ENCODE measurements at regions not wholly inside any gene's neighbourhood (a gene's known extent, or its start where the extent isn't known, plus 50 kb on each side); places are given as distances from the start of the nearest gene placed in this dataset.

DNA sequence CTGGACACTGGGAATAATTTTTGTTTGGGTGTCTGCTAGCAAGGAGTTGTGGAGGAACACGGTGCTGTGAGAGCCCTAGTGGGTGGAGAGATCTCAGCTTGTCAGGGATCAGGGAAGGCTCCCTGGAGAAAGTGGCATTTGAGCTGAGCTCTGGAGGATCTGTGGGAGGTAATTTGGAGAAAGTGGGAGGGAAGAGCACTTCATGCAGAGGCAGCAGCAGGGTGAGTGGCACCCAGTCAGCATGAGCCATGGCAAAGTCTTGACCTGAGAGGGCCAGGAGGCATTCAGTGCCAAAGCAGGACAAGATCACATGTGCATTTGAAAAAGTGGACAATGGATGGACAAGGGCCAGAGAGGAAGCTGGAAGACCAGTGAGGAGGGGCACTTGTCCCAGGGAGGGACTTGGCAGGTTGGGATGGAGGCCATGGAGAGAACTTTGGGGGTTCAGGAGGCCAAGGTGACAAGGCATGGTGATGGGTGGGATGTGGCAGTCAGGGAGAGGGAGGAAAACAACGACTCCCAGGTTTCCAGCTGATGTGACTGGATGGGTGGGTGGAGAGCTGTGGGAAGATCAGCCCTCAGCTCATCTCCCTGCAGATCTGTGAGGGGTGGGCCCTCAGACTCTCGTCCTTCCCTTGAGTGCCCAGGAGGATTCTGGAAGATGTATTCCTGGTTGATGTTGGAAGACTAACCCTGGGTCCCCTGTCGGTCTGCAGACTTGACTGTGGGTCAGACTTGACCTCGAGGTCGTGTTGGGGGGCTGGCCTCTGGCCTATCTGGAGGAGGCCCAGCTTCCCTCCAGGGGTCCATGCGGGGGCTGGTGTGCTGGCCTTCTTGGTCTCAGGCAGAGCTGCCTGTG, 68.9 kb upstream of the PITX1 start:
- no peaks in the 10 kb centered on the region for H3K27me3 ChIP-seq (replicated peaks; ENCODE audit: insufficient read depth, low read length)
- no peak overlapping the region for H3K27ac ChIP-seq (ENCODE audit: low read length)
- no peak overlapping the region for H3K9ac ChIP-seq (ENCODE audit: low read length)
- no peaks in the 10 kb centered on the region for H3K9me3 ChIP-seq (replicated peaks; ENCODE audit: insufficient read depth, low read length)
- TF ChIP-seq EZH2 (optimal IDR thresholded peaks at IDR 0.05; ENCODE audit: low read depth, low read length) (no peak), CTCF (IDR thresholded peaks at IDR 0.05; ENCODE audit: low read length) (no peak), EZH2phosphoT487 (IDR thresholded peaks at IDR 0.05; ENCODE audit: low read length) (no peak)
- no peak overlapping the region for H2AFZ ChIP-seq (ENCODE audit: low read length)
- H3K4me1 ChIP-seq (ENCODE audit: low read length), result no peaks in the 10 kb centered on the region
- no peaks in the 10 kb centered on the region for H3F3A ChIP-seq (ENCODE audit: insufficient read depth, low read length)
- H3K9me2 ChIP-seq (replicated peaks; ENCODE audit: insufficient read depth, low read length), result no peaks in the 10 kb centered on the region
- no peaks in the 10 kb centered on the region for H3K79me2 ChIP-seq (ENCODE audit: low read length)
- no peak overlapping the region for H3K4me2 ChIP-seq (ENCODE audit: low read depth, low read length)
- no peak overlapping the region for H3K4me3 ChIP-seq (ENCODE audit: low read length)
- no peaks in the 10 kb centered on the region for H3K36me3 ChIP-seq (replicated peaks; ENCODE audit: insufficient read depth, low read length)
- no peaks in the 10 kb centered on the region for H4K20me1 ChIP-seq (ENCODE audit: insufficient read depth, low read length)
- DNase-seq, result no peak

- H2AFZ ChIP-seq (ENCODE audit: low read length), result no peak overlapping the region
- no peaks in the 10 kb centered on the region for H3K36me3 ChIP-seq (replicated peaks; ENCODE audit: insufficient read depth, low read length)
- TF ChIP-seq EZH2phosphoT487 (IDR thresholded peaks at IDR 0.05; ENCODE audit: low read length), result no peak
- no peak for TF ChIP-seq CTCF (IDR thresholded peaks at IDR 0.05; ENCODE audit: low read length)
- no peak for TF ChIP-seq EZH2 (optimal IDR thresholded peaks at IDR 0.05; ENCODE audit: low read depth, low read length)
- no peak overlapping the region for H3K4me2 ChIP-seq (ENCODE audit: low read depth, low read length)
- H4K20me1 ChIP-seq (ENCODE audit: insufficient read depth, low read length), result no peaks in the 10 kb centered on the region
- H3K4me1 ChIP-seq (ENCODE audit: low read length), result no peaks in the 10 kb centered on the region
- H3K27me3 ChIP-seq (replicated peaks; ENCODE audit: insufficient read depth, low read length), result no peaks in the 10 kb centered on the region
- H3K79me2 ChIP-seq (ENCODE audit: low read length), result no peaks in the 10 kb centered on the region
- H3K4me3 ChIP-seq (ENCODE audit: low read length), result no peak overlapping the region
- H3F3A ChIP-seq (ENCODE audit: insufficient read depth, low read length), result no peaks in the 10 kb centered on the region
- H3K9ac ChIP-seq (ENCODE audit: low read length), result no peak overlapping the region
- H3K27ac ChIP-seq (ENCODE audit: low read length), result no peak overlapping the region
- H3K9me2 ChIP-seq (replicated peaks; ENCODE audit: insufficient read depth, low read length), result no peaks in the 10 kb centered on the region
- no peaks in the 10 kb centered on the region for H3K9me3 ChIP-seq (replicated peaks; ENCODE audit: insufficient read depth, low read length)
- no peak for DNase-seq
Observed at GRCh38 chr5:135100431-135100830, 66.4 kb upstream of the PITX1 start.

- H3F3A ChIP-seq (ENCODE audit: insufficient read depth, low read length), result no peaks in the 10 kb centered on the region
- no peaks in the 10 kb centered on the region for H4K20me1 ChIP-seq (ENCODE audit: insufficient read depth, low read length)
- H3K4me2 ChIP-seq (ENCODE audit: low read depth, low read length), result no peak overlapping the region
- H3K27me3 ChIP-seq (replicated peaks; ENCODE audit: insufficient read depth, low read length), result no peaks in the 10 kb centered on the region
- no peak overlapping the region for H3K4me3 ChIP-seq (ENCODE audit: low read length)
- H3K9me3 ChIP-seq (replicated peaks; ENCODE audit: insufficient read depth, low read length), result no peaks in the 10 kb centered on the region
- H3K9ac ChIP-seq (ENCODE audit: low read length), result no peak overlapping the region
- H3K9me2 ChIP-seq (replicated peaks; ENCODE audit: insufficient read depth, low read length), result no peaks in the 10 kb centered on the region
- no peaks in the 10 kb centered on the region for H3K79me2 ChIP-seq (ENCODE audit: low read length)
- no peaks in the 10 kb centered on the region for H3K4me1 ChIP-seq (ENCODE audit: low read length)
- no peak for DNase-seq
- no peak overlapping the region for H3K27ac ChIP-seq (ENCODE audit: low read length)
- no peaks in the 10 kb centered on the region for H3K36me3 ChIP-seq (replicated peaks; ENCODE audit: insufficient read depth, low read length)
- TF ChIP-seq EZH2phosphoT487 (IDR thresholded peaks at IDR 0.05; ENCODE audit: low read length), result no peak
- TF ChIP-seq CTCF (IDR thresholded peaks at IDR 0.05; ENCODE audit: low read length), result no peak
- TF ChIP-seq EZH2 (optimal IDR thresholded peaks at IDR 0.05; ENCODE audit: low read depth, low read length), result no peak
- H2AFZ ChIP-seq (ENCODE audit: low read length), result no peak overlapping the region
Observed at GRCh38 chr5:135100011-135100410, 66.0 kb upstream of the PITX1 start.
